HepG2 (cell line): ENCODE measurements at regions not wholly inside any gene's neighbourhood (a gene's known extent, or its start where the extent isn't known, plus 50 kb on each side); places are given as distances from the start of the nearest gene placed in this dataset.

Source experiments
- ADNP ChIP-seq: sonication (generic); formaldehyde crosslinking; IDR thresholded peaks from 2 replicates; pipeline ENCODE4 v1.4.0; 2020; ENCODE audit warnings: missing genetic modification reagents
- ARNTL ChIP-seq: sonication (generic); formaldehyde crosslinking; IDR thresholded peaks from 2 replicates; pipeline ENCODE4 v1.4.0; 2020; ENCODE audit warnings: mild to moderate bottlenecking, missing genetic modification reagents
- ATAD3A ChIP-seq: sonication (generic); formaldehyde crosslinking; IDR thresholded peaks from 2 replicates; pipeline ENCODE4 v1.4.0; 2020; ENCODE audit warnings: missing genetic modification reagents
- CENPX ChIP-seq: sonication (generic); formaldehyde crosslinking; IDR thresholded peaks from 2 replicates; pipeline ENCODE4 v1.9.0; 2021; ENCODE audit warnings: mild to moderate bottlenecking, missing genetic modification reagents, moderate library complexity
- GATA4 ChIP-seq: sonication (generic); IDR thresholded peaks from 2 replicates; pipeline ENCODE4 v1.6.1; 2016; ENCODE audit warnings: antibody characterized with exemption, low read depth, borderline replicate concordance
- HNRNPK ChIP-seq: fragments of 200-400 bp; formaldehyde crosslinking; IDR thresholded peaks from 2 replicates; pipeline ENCODE4 v1.6.1; 2018; ENCODE audit warnings: low read length, low read depth, moderate library complexity, mild to moderate bottlenecking; ENCODE audit not compliant: poor library complexity, severe bottlenecking
- MAFG ChIP-seq: sonication (generic); formaldehyde crosslinking; IDR thresholded peaks from 2 replicates; pipeline ENCODE4 v1.5.1; 2020; ENCODE audit warnings: mild to moderate bottlenecking, missing genetic modification reagents
- NCOR1 ChIP-seq: fragments of 200-600 bp; sonication (generic); IDR thresholded peaks from 2 replicates; pipeline ENCODE4 v1.7.0; 2017; ENCODE audit warnings: antibody characterized with exemption, low read length, borderline replicate concordance
- PBX2 ChIP-seq: IDR thresholded peaks from 2 replicates; pipeline ENCODE4 v1.6.1; 2016; ENCODE audit warnings: control low read depth
- POLR2AphosphoS2 ChIP-seq: IDR thresholded peaks from 2 replicates; pipeline ENCODE4 v1.6.1; 2011; ENCODE audit warnings: low read depth, low read length, improper control_type of control experiment
- RBM39 ChIP-seq: fragments of 200-400 bp; formaldehyde crosslinking; IDR thresholded peaks from one replicate; pipeline ENCODE4 v1.6.1; 2018; ENCODE audit warnings: antibody characterized with exemption, mild to moderate bottlenecking, low read depth, low read length; ENCODE audit not compliant: poor library complexity, severe bottlenecking
- SP5 ChIP-seq: IDR thresholded peaks from 2 replicates; pipeline ENCODE4 v1.6.1; 2016; ENCODE audit warnings: low read depth, borderline replicate concordance
- ZMYM4 ChIP-seq: sonication (generic); formaldehyde crosslinking; IDR thresholded peaks from 2 replicates; pipeline ENCODE4 v1.8.1; 2023; ENCODE audit warnings: mild to moderate bottlenecking, missing genetic modification reagents
- ZUFSP ChIP-seq: sonication (generic); formaldehyde crosslinking; IDR thresholded peaks from 2 replicates; pipeline ENCODE4 v1.9.0; 2021; ENCODE audit warnings: missing genetic modification reagents, mild to moderate bottlenecking, borderline replicate concordance

GRCh38 chr1:21368515-21369289 lies 71.2 kb upstream of the NBPF3 start (continued):
- TF ChIP-seq ZUFSP (CRISPR knock-in tag) (no peak), ZMYM4 (CRISPR knock-in tag) (0 out of 2 replicates have a peak, but pooled peaks have one; percentile 24), HNRNPK (no peak), GATA4 (no peak), POLR2AphosphoS2 (no peak), PBX2 (CRISPR knock-in tag) (no peak), MAFG (CRISPR knock-in tag) (no peak), ADNP (no peak), CENPX (CRISPR knock-in tag) (no peak), SP5 (no peak), ATAD3A (CRISPR knock-in tag) (no peak), NCOR1 (no peak), RBM39 (no peak), ARNTL (CRISPR knock-in tag) (no peak)
